ENCODE measurements at regions not wholly inside any gene's neighbourhood (a gene's known extent, or its start where the extent isn't known, plus 50 kb on each side); places are given as distances from the start of the nearest gene placed in this dataset.

- Histone ChIP-seq H3K27me3 (ENCODE audit: insufficient read depth in 3 of 3, low read length in 2 of 3) (no peaks in the 10 kb centered on the region), H3K27ac (no peak overlapping the region), H3K9me3 (no peaks in the 10 kb centered on the region), H3K4me1 (no peaks in the 10 kb centered on the region), H3K4me3 (peak overlapping the region; percentile 45), H3K36me3 (ENCODE audit: insufficient read depth in 1 of 2, low read depth in 1 of 2) (no peaks in the 10 kb centered on the region)
- ATAC-seq: peak in 2 of 4 donors; percentile 53 to 67
- TF ChIP-seq, protein P1, sequence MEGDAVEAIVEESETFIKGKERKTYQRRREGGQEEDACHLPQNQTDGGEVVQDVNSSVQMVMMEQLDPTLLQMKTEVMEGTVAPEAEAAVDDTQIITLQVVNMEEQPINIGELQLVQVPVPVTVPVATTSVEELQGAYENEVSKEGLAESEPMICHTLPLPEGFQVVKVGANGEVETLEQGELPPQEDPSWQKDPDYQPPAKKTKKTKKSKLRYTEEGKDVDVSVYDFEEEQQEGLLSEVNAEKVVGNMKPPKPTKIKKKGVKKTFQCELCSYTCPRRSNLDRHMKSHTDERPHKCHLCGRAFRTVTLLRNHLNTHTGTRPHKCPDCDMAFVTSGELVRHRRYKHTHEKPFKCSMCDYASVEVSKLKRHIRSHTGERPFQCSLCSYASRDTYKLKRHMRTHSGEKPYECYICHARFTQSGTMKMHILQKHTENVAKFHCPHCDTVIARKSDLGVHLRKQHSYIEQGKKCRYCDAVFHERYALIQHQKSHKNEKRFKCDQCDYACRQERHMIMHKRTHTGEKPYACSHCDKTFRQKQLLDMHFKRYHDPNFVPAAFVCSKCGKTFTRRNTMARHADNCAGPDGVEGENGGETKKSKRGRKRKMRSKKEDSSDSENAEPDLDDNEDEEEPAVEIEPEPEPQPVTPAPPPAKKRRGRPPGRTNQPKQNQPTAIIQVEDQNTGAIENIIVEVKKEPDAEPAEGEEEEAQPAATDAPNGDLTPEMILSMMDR (IDR thresholded peaks at IDR 0.05): peak; percentile 68
- no peak for DNase-seq
- intact Hi-C loops (cut with DNase I): loop anchor here (5.0 to 10.0 kb wide), 3 partner anchors 181 to 843 kb away; partner anchors contain the start of genes GNGT1 (in 1 of the 2) and TFPI2 (in 1 of the 2)
- 18 to 22% (median 19%) methylated on average over 6 of the region's 6 CpGs for WGBS, 3 donors
Observed at GRCh38 chr7:94087664-94088352, 83.7 kb upstream of the BET1 start.

GRCh38 chr7:94088560-94088959 is 84.4 kb upstream of the BET1 start:
- no peak overlapping the region for H3K4me3 ChIP-seq
- no peak overlapping the region for H3K27ac ChIP-seq
- intact Hi-C loops (cut with DNase I): loop anchor here (5.0 to 10.0 kb wide), 3 partner anchors 181 to 844 kb away; partner anchors contain the start of genes GNGT1 (in 1 of the 2) and TFPI2 (in 1 of the 2)
- ATAC-seq (no peak), DNase-seq (no peak)
- no peaks in the 10 kb centered on the region for H3K27me3 ChIP-seq (ENCODE audit: insufficient read depth in 3 of 3, low read length in 2 of 3)
- no peaks in the 10 kb centered on the region for H3K9me3 ChIP-seq
- TF ChIP-seq, protein P1 (IDR thresholded peaks at IDR 0.05): no peak
- H3K4me1 ChIP-seq: no peaks in the 10 kb centered on the region
- no peaks in the 10 kb centered on the region for H3K36me3 ChIP-seq (ENCODE audit: insufficient read depth in 1 of 2, low read depth in 1 of 2)

DNA sequence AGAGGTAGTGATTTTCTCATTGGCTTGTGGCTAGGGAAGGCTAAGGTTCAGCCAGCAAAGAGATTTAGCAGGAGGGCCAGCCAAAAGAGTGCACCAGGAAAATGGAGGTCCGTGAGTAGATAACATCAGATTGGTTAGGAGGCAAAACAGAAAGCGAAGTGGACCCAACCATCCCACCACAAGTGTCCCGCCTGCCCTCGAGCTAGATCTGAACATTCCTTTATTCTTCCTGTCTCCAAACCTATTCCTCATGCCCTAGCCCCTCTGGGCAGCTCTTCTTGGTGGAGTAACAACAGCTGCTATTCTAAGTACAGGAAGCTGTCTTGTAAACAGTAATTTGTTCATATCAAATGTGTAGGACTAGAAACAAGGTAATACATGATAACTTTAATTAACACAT is 85.7 kb upstream of the BET1 start:
- intact Hi-C loops (cut with DNase I): loop anchor here (5.0 to 10.0 kb wide), 3 partner anchors 183 to 845 kb away; partner anchors contain the start of genes GNGT1 (in 1 of the 2) and TFPI2 (in 1 of the 2)
- Histone ChIP-seq H3K36me3 (ENCODE audit: insufficient read depth in 1 of 2, low read depth in 1 of 2) (no peaks in the 10 kb centered on the region), H3K9me3 (no peaks in the 10 kb centered on the region), H3K4me1 (no peaks in the 10 kb centered on the region), H3K4me3 (no peak overlapping the region), H3K27me3 (ENCODE audit: insufficient read depth in 3 of 3, low read length in 2 of 3) (no peaks in the 10 kb centered on the region), H3K27ac (no peak overlapping the region)
- no peak for DNase-seq
- ATAC-seq: no peak
- TF ChIP-seq, protein P1 (IDR thresholded peaks at IDR 0.05): no peak
- 78 to 89% (median 87%) methylated on average over 4 of the region's 4 CpGs for WGBS, 3 donors

GRCh38 chr7:94092980-94093379 is 88.8 kb upstream of the BET1 start:
- no peaks in the 10 kb centered on the region for H3K36me3 ChIP-seq (ENCODE audit: insufficient read depth in 1 of 2, low read depth in 1 of 2)
- intact Hi-C loops (cut with DNase I): no loop called here
- 38 to 52% (median 49%) methylated on average over 1 of the region's 1 CpG for WGBS, 3 donors
- H3K9me3 ChIP-seq: no peaks in the 10 kb centered on the region
- no peak overlapping the region for H3K27ac ChIP-seq
- TF ChIP-seq, protein P1 (IDR thresholded peaks at IDR 0.05): no peak
- no peaks in the 10 kb centered on the region for H3K4me1 ChIP-seq
- H3K4me3 ChIP-seq: no peak overlapping the region
- H3K27me3 ChIP-seq (ENCODE audit: insufficient read depth in 3 of 3, low read length in 2 of 3): peaks cover 0 to 4% (median 0%) of the 10 kb centered on the region in 3 donors
- DNase-seq (no peak), ATAC-seq (no peak)

All from psoas muscle (tissue), 7 donors.